ENCODE measurements at regions not wholly inside any gene's neighbourhood (a gene's known extent, or its start where the extent isn't known, plus 50 kb on each side); places are given as distances from the start of the nearest gene placed in this dataset.

GRCh38 chr5:159713773-159714172 lies 202.5 kb upstream of the ADRA1B start:
- RAD21 ChIA-PET (ENCODE audit: unreplicated experiment): no interaction called here
- no peak overlapping the region for H3K4me3 ChIP-seq

More at GRCh38 chr5:159713773-159714172, 202.5 kb upstream of the ADRA1B start:
- Histone ChIP-seq H3K27me3 (replicated peaks in 1 of 2; ENCODE audit: control insufficient read depth in 2 of 2, insufficient read depth in 2 of 2, low read length in 1 of 2) (peaks cover 0 to 2% of the 10 kb centered on the region in 2 experiments; a peak in 1 of 4 replicates), H3K36me3 (ENCODE audit: control insufficient read depth in 2 of 2, insufficient read depth in 2 of 2, low read length in 1 of 2) (no peaks in the 10 kb centered on the region), H3K4me2 (ENCODE audit: control insufficient read depth, insufficient read depth) (no peak overlapping the region), H2AFZ (ENCODE audit: control insufficient read depth, low read depth, low read length) (no peak overlapping the region), H3K9ac (ENCODE audit: control insufficient read depth, insufficient read depth, low read length) (no peak overlapping the region), H3K4me1 (ENCODE audit: control insufficient read depth, insufficient read depth, low read length) (no peaks in the 10 kb centered on the region), H3K79me2 (ENCODE audit: control insufficient read depth, insufficient read depth, low read length) (no peaks in the 10 kb centered on the region), H3K9me3 (replicated peaks; ENCODE audit: control insufficient read depth, insufficient read depth, low read length) (no peaks in the 10 kb centered on the region; the same call in 2 of the 3 replicates), H3K27ac (ENCODE audit: control insufficient read depth, insufficient read depth) (no peak overlapping the region), H4K20me1 (ENCODE audit: control insufficient read depth, insufficient read depth) (no peaks in the 10 kb centered on the region)
- no peak for DNase-seq (ENCODE audit: low read depth, low spot score)
- WGBS (ENCODE audit: insufficient coverage, insufficient replicate concordance, low lambda C conversion rate, missing lambda C conversion rate): 65% methylated on average over 2 of the region's 2 CpGs
- POLR2A ChIA-PET: no interaction called here
- intact Hi-C loops (cut with micrococcal nuclease; ENCODE audit: unreplicated experiment) (no loop called here), in situ Hi-C loops (cut with MboI) (no loop called here)
- no peak for TF ChIP-seq CBX3 (IDR thresholded peaks at IDR 0.05; ENCODE audit: borderline replicate concordance, low read depth)
- no peak for TF ChIP-seq JUNB (IDR thresholded peaks at IDR 0.05)
- no peak for TF ChIP-seq CREM (IDR thresholded peaks at IDR 0.05; ENCODE audit: low read depth)
- TF ChIP-seq TCF12 (IDR thresholded peaks at IDR 0.05; ENCODE audit: low read depth, low read length): no peak
- TF ChIP-seq, protein P1, sequence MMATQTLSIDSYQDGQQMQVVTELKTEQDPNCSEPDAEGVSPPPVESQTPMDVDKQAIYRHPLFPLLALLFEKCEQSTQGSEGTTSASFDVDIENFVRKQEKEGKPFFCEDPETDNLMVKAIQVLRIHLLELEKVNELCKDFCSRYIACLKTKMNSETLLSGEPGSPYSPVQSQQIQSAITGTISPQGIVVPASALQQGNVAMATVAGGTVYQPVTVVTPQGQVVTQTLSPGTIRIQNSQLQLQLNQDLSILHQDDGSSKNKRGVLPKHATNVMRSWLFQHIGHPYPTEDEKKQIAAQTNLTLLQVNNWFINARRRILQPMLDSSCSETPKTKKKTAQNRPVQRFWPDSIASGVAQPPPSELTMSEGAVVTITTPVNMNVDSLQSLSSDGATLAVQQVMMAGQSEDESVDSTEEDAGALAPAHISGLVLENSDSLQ (IDR thresholded peaks at IDR 0.05): no peak
- no peak for TF ChIP-seq NFXL1 (IDR thresholded peaks at IDR 0.05; ENCODE audit: borderline replicate concordance)
- TF ChIP-seq DPF2 (IDR thresholded peaks at IDR 0.05): no peak
- TF ChIP-seq, protein P2, sequence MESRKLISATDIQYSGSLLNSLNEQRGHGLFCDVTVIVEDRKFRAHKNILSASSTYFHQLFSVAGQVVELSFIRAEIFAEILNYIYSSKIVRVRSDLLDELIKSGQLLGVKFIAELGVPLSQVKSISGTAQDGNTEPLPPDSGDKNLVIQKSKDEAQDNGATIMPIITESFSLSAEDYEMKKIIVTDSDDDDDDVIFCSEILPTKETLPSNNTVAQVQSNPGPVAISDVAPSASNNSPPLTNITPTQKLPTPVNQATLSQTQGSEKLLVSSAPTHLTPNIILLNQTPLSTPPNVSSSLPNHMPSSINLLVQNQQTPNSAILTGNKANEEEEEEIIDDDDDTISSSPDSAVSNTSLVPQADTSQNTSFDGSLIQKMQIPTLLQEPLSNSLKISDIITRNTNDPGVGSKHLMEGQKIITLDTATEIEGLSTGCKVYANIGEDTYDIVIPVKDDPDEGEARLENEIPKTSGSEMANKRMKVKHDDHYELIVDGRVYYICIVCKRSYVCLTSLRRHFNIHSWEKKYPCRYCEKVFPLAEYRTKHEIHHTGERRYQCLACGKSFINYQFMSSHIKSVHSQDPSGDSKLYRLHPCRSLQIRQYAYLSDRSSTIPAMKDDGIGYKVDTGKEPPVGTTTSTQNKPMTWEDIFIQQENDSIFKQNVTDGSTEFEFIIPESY (IDR thresholded peaks at IDR 0.05): no peak
- TF ChIP-seq RB1 (IDR thresholded peaks at IDR 0.05; ENCODE audit: borderline replicate concordance): no peak
- TF ChIP-seq, protein P3, sequence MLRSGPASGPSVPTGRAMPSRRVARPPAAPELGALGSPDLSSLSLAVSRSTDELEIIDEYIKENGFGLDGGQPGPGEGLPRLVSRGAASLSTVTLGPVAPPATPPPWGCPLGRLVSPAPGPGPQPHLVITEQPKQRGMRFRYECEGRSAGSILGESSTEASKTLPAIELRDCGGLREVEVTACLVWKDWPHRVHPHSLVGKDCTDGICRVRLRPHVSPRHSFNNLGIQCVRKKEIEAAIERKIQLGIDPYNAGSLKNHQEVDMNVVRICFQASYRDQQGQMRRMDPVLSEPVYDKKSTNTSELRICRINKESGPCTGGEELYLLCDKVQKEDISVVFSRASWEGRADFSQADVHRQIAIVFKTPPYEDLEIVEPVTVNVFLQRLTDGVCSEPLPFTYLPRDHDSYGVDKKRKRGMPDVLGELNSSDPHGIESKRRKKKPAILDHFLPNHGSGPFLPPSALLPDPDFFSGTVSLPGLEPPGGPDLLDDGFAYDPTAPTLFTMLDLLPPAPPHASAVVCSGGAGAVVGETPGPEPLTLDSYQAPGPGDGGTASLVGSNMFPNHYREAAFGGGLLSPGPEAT (IDR thresholded peaks at IDR 0.05; ENCODE audit: low read depth): no peak
- SMC1A ChIA-PET (ENCODE audit: uncharacterized antibody, unreplicated experiment): interaction anchor here (0.9 kb wide), 1 partner anchor 10 kb away, joined by 3 read pairs; no protein-coding TSS in a partner anchor
- no peak for ATAC-seq
- CTCF ChIA-PET: no interaction called here
- BruUV-seq (replicated peaks): no TSS peak
- no peak for FAIRE-seq

All from GM12878 (cell line).